Neuron (in vitro differentiated cells): ENCODE measurements at regions not wholly inside any gene's neighbourhood (a gene's known extent, or its start where the extent isn't known, plus 50 kb on each side); places are given as distances from the start of the nearest gene placed in this dataset.

Experiments used
- H2AFZ ChIP-seq: one replicate; pipeline ENCODE4 v1.6.1; 2013; ENCODE audit warnings: low read depth, mild to moderate bottlenecking, inconsistent platforms, low read length, moderate library complexity
- H3K27me3 ChIP-seq: one replicate; pipeline ENCODE4 v1.6.1; 2013; ENCODE audit warnings: low read length; ENCODE audit not compliant: insufficient read depth
- H3K36me3 ChIP-seq: one replicate; pipeline ENCODE4 v1.6.1; 2013; ENCODE audit warnings: low read length; ENCODE audit not compliant: insufficient read depth
- H3K4me1 ChIP-seq: one replicate; pipeline ENCODE4 v1.6.1; 2013; ENCODE audit warnings: low read length; ENCODE audit not compliant: insufficient read depth
- H3K4me3 ChIP-seq: 2 replicates; pipeline ENCODE4 v1.5.1; 2013; ENCODE audit warnings: mild to moderate bottlenecking, low read length, moderate library complexity
- H3K9me3 ChIP-seq: one replicate; pipeline ENCODE4 v1.6.1; 2013; ENCODE audit warnings: low read length

- no peaks in the 10 kb centered on the region for H3K27me3 ChIP-seq
- no peaks in the 10 kb centered on the region for H3K9me3 ChIP-seq
- H2AFZ ChIP-seq = no peak overlapping the region
- no peak overlapping the region for H3K4me3 ChIP-seq
- no peaks in the 10 kb centered on the region for H3K36me3 ChIP-seq
- no peaks in the 10 kb centered on the region for H3K4me1 ChIP-seq
These were observed 642.8 kb downstream of the KCNT2 start for GRCh38 chr1:195965475-195965874.

GRCh38 chr1:195965036-195965435, 643.2 kb downstream of the KCNT2 start:
- Histone ChIP-seq H3K4me3 (no peak overlapping the region), H3K27me3 (no peaks in the 10 kb centered on the region), H3K9me3 (no peaks in the 10 kb centered on the region), H3K4me1 (no peaks in the 10 kb centered on the region), H2AFZ (no peak overlapping the region), H3K36me3 (no peaks in the 10 kb centered on the region)

DNA sequence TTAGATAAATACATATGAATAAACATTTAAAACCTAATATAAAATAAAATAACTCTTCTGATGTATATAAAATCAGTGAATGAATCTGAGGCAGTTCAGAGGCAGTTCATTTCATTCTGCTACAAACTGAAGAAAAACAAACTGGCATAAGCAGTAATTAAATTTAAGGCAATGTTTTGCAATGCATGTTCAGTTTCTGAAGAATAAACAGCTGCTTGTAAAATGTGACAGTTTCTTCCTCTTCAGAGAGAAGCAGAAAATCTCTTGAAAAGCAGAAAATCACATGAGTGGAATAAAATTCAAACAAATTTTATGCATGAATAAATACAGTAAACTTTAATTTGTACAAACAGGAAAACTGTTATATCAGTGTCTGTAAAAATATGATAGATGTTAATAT, 643.7 kb downstream of the KCNT2 start:
- Histone ChIP-seq H3K9me3 (no peaks in the 10 kb centered on the region), H3K36me3 (no peaks in the 10 kb centered on the region), H2AFZ (no peak overlapping the region), H3K4me1 (no peaks in the 10 kb centered on the region), H3K4me3 (no peak overlapping the region), H3K27me3 (no peaks in the 10 kb centered on the region)

DNA sequence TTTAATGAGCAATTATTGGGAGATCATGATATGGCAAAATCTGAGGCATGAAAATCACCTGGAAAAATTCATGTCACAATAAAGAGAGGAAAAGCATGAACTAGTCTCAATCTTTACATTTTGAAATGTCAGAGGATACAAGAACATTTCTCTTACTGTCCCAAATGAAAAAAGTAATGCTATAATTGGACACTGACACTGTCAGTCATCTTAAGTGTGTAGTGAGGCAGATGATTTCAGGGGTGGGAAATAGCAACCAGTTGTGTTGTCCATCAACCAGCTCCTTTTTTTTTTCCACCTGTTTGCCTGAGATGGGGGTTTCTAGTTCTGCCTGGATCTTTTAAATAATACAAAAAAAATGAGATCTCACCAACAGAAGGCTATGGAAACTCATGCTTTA, 646.2 kb downstream of the KCNT2 start:
- Histone ChIP-seq H3K9me3 (no peaks in the 10 kb centered on the region), H3K4me1 (no peaks in the 10 kb centered on the region), H3K4me3 (no peak overlapping the region), H3K27me3 (no peaks in the 10 kb centered on the region), H2AFZ (no peak overlapping the region), H3K36me3 (no peaks in the 10 kb centered on the region)

- no peaks in the 10 kb centered on the region for H3K27me3 ChIP-seq
- no peak overlapping the region for H3K4me3 ChIP-seq
- no peak overlapping the region for H2AFZ ChIP-seq
- no peaks in the 10 kb centered on the region for H3K4me1 ChIP-seq
- no peaks in the 10 kb centered on the region for H3K9me3 ChIP-seq
- H3K36me3 ChIP-seq = no peaks in the 10 kb centered on the region
These were observed 647.7 kb downstream of the KCNT2 start for GRCh38 chr1:195960580-195960979.

- no peak overlapping the region for H2AFZ ChIP-seq
- H3K27me3 ChIP-seq = no peaks in the 10 kb centered on the region
- no peak overlapping the region for H3K4me3 ChIP-seq
- H3K9me3 ChIP-seq = no peaks in the 10 kb centered on the region
- H3K36me3 ChIP-seq = no peaks in the 10 kb centered on the region
- H3K4me1 ChIP-seq = no peaks in the 10 kb centered on the region
These were observed 650.1 kb downstream of the KCNT2 start for GRCh38 chr1:195958131-195958530.

DNA sequence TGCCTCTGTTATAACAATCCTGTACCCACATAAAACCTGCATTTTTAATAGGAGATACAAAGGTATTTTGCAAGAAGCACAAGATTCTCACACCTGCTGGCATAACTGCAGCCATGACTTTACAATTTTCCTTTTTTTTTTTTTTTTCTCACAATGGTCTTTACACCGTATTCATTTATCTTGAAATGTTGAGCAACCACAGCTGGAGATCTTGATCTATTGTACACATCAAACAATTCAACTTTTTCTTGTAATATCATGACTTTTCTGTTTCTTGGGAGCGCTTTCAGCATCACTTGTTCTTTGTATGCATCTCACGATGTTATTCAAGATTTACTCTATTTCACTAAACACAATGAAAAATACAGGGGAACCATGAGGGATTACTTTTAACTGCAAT, 651.4 kb downstream of the KCNT2 start:
- Histone ChIP-seq H3K4me1 (no peaks in the 10 kb centered on the region), H3K36me3 (no peaks in the 10 kb centered on the region), H3K9me3 (no peaks in the 10 kb centered on the region)

DNA sequence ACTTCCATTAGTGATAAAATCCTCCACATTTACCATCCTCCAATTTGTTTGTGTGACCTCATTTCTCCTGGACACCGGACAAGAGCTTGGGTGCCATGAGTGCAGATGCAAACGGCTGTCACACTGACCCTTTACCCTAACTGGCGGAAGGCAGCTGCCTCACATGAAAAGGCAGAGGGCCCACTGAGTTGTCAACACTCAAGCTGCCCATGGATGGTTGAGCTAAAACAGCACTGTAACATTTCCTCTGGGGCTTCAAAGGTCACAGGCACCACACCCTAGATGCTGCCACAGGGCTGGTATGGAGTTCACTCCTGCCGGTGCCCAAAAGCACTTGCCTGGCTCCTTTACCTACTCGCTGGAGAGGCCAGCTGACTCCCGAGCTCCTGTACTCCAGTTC, 653.4 kb downstream of the KCNT2 start:
- H3K27me3 ChIP-seq = no peaks in the 10 kb centered on the region
- no peak overlapping the region for H3K4me3 ChIP-seq
- no peak overlapping the region for H2AFZ ChIP-seq
- no peaks in the 10 kb centered on the region for H3K4me1 ChIP-seq
- H3K36me3 ChIP-seq = no peaks in the 10 kb centered on the region
- no peaks in the 10 kb centered on the region for H3K9me3 ChIP-seq

More for the DNA sequence above, 651.4 kb downstream of the KCNT2 start:
- Histone ChIP-seq H3K27me3 (no peaks in the 10 kb centered on the region), H2AFZ (no peak overlapping the region), H3K4me3 (no peak overlapping the region)

GRCh38 chr1:195951313-195951712, 656.9 kb downstream of the KCNT2 start:
- Histone ChIP-seq H3K27me3 (no peaks in the 10 kb centered on the region), H3K36me3 (no peaks in the 10 kb centered on the region), H3K9me3 (no peaks in the 10 kb centered on the region), H3K4me1 (no peaks in the 10 kb centered on the region), H2AFZ (no peak overlapping the region), H3K4me3 (no peak overlapping the region)

DNA sequence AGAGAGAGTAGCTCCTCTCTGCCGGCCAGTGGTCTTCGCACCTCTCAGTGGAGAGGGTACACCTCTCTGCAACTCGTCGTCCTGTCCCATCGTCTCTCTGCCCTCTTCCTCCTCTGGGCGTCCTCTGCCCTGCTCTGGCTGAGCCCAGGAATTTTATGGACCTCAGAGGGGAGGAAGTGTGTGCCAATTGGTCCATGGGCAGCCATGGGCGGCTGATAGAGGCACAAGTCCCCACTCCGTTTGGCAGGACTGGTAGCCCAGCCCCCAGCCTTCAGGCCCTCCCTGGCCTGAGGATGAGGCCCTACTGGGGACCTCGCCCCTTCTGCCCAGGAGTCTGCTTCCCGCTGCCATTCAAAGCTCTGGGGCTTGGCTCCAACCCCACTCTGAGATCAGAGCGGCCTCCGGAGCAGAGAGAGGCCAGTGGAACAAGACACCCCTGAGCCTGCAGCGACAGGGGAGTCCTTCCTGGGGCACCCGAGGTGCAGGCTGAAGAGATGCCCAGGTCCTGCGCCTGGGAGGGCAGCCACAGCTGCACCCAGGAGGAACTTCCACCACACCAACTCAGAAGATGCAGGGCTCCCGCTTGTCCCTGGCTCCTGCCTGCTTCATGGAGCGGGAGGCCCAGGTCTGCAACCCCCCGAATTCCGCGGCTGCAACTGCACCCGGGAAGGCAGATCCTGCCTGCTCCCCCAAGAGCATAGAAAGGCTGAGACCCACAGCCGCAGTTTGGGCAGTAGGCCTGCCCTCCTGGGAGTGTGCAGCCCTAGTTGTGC, 659.9 kb downstream of the KCNT2 start:
- no peak overlapping the region for H3K4me3 ChIP-seq
- H3K36me3 ChIP-seq = no peaks in the 10 kb centered on the region
- no peaks in the 10 kb centered on the region for H3K27me3 ChIP-seq
- no peak overlapping the region for H2AFZ ChIP-seq
- H3K4me1 ChIP-seq = no peaks in the 10 kb centered on the region
- H3K9me3 ChIP-seq = no peaks in the 10 kb centered on the region

DNA sequence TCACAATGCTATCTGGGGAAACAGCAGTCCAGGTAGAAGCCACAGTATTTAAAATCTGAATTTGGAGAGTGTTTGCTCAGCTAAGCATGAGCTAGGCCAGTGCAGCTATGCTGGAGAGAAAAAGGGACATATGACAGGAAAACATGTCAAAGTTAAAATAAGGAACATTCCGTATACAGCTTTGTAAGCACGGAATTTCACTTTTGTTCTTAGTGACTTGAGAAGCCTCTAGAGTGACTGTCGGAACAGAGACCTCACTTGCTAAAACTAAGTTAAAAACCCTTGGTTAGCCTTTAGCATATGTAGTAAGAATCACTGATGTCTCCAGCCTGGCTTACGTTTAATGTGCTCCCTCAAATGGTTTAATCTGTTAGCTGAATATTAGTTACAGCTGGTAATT, 661.7 kb downstream of the KCNT2 start:
- no peaks in the 10 kb centered on the region for H3K4me1 ChIP-seq
- no peak overlapping the region for H2AFZ ChIP-seq
- H3K4me3 ChIP-seq = no peak overlapping the region

GRCh38 chr1:195941795-195942194, 666.4 kb downstream of the KCNT2 start:
- Histone ChIP-seq H3K4me1 (no peaks in the 10 kb centered on the region), H3K36me3 (no peaks in the 10 kb centered on the region), H3K4me3 (no peak overlapping the region), H2AFZ (no peak overlapping the region), H3K27me3 (no peaks in the 10 kb centered on the region), H3K9me3 (no peaks in the 10 kb centered on the region)

More for the DNA sequence above, 661.7 kb downstream of the KCNT2 start:
- no peaks in the 10 kb centered on the region for H3K36me3 ChIP-seq
- H3K27me3 ChIP-seq = no peaks in the 10 kb centered on the region
- H3K9me3 ChIP-seq = no peaks in the 10 kb centered on the region

- H2AFZ ChIP-seq = no peak overlapping the region
- H3K27me3 ChIP-seq = no peaks in the 10 kb centered on the region
- no peak overlapping the region for H3K4me3 ChIP-seq
- H3K9me3 ChIP-seq = no peaks in the 10 kb centered on the region
- H3K36me3 ChIP-seq = no peaks in the 10 kb centered on the region
- H3K4me1 ChIP-seq = no peaks in the 10 kb centered on the region
These were observed 666.9 kb downstream of the KCNT2 start for GRCh38 chr1:195941314-195941713.

- Histone ChIP-seq H3K4me1 (no peaks in the 10 kb centered on the region), H3K9me3 (no peaks in the 10 kb centered on the region), H3K27me3 (no peaks in the 10 kb centered on the region), H3K4me3 (no peak overlapping the region), H3K36me3 (no peaks in the 10 kb centered on the region), H2AFZ (no peak overlapping the region)
These were observed 668.4 kb downstream of the KCNT2 start for GRCh38 chr1:195939844-195940243.
